NCI-H748 treated with DMSO at 0.1 percent for 48 hours (cell line): ENCODE measurements at regions not wholly inside any gene's neighbourhood (a gene's known extent, or its start where the extent isn't known, plus 50 kb on each side); places are given as distances from the start of the nearest gene placed in this dataset.
A peak's percentile ranks its signal among the peaks of the same experiment; 100 is the strongest.

Experiments
- DNase-seq: peaks from one replicate; lab custom pipeline; 2025; lab: John Stamatoyannopoulos, UW

- DNase-seq: no peak
Measured at GRCh38 chr21:14869984-14870852, 194.6 kb downstream of the NRIP1 start.

GRCh38 chr21:14866859-14867765 is 197.7 kb downstream of the NRIP1 start:
- no peak for DNase-seq

GRCh38 chr21:14864211-14865021 is 200.4 kb downstream of the NRIP1 start:
- peak; percentile 75 for DNase-seq

GRCh38 chr21:14863745-14864210 is 201.0 kb downstream of the NRIP1 start:
- DNase-seq: no peak

GRCh38 chr21:14862794-14863720 is 201.7 kb downstream of the NRIP1 start:
- DNase-seq: no peak

- DNase-seq: no peak
Measured at GRCh38 chr21:14858311-14858710, 206.5 kb downstream of the NRIP1 start.

- no peak for DNase-seq
Measured at GRCh38 chr21:14857529-14857928, 207.3 kb downstream of the NRIP1 start.

- no peak for DNase-seq
Measured at GRCh38 chr21:14850394-14850793, 214.4 kb downstream of the NRIP1 start.

GRCh38 chr21:14846621-14847020 is 218.2 kb downstream of the NRIP1 start:
- DNase-seq: no peak

GRCh38 chr21:14844001-14844400 is 220.8 kb downstream of the NRIP1 start:
- DNase-seq: no peak

GRCh38 chr21:14842601-14843000 is 222.2 kb downstream of the NRIP1 start:
- no peak for DNase-seq

- DNase-seq: no peak
Measured at GRCh38 chr21:14841511-14842472, 223.0 kb downstream of the NRIP1 start.

- DNase-seq: no peak
Measured at GRCh38 chr21:14838400-14838799, 226.4 kb downstream of the NRIP1 start.

GRCh38 chr21:14836950-14837349 is 227.8 kb downstream of the NRIP1 start:
- DNase-seq: no peak

- DNase-seq: no peak
Measured at GRCh38 chr21:14833666-14834351, 231.0 kb downstream of the NRIP1 start.

GRCh38 chr21:14833241-14833640 is 231.6 kb downstream of the NRIP1 start:
- DNase-seq: no peak

- DNase-seq: no peak
Measured at GRCh38 chr21:14830307-14830706, 234.5 kb downstream of the NRIP1 start.

- DNase-seq: no peak
Measured at GRCh38 chr21:14829685-14830084, 235.1 kb downstream of the NRIP1 start.

GRCh38 chr21:14827468-14827867 is 237.3 kb downstream of the NRIP1 start:
- no peak for DNase-seq
